Muscle of back (tissue), 3 donors: ENCODE measurements at regions not wholly inside any gene's neighbourhood (a gene's known extent, or its start where the extent isn't known, plus 50 kb on each side); places are given as distances from the start of the nearest gene placed in this dataset.
"Not testable (repeated sequence)": the region's sequence is repeated elsewhere in the genome, so short reads cannot be mapped to it uniquely, and the experiment has no call there.

ENCODE experiments used
- DNase-seq, 3 donors: peaks; one replicate each; pipeline versions ENCODE4 v3.0.0 to v3.0.0-alpha.2; 2013

DNA sequence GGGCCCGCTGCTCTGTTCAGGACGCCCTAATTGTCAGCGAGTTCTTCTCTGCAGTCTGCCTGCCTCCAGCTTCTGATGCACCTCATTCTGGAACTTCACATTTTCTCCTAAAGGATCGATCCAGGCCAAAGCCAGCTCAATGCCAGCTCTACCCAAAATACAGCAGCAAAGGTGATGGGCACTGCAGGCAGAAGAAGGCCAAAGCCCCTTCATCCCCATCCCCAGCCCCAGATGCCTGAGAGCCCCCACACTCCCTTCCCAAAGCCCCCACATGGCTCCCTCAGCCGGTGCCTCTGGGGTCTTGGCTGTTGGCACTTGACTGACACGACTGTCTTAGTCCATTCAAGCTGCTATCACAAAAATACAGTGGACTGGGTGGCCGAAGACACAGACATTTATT is 410.3 kb downstream of the BRD1 start:
- DNase-seq, result no peak

DNA sequence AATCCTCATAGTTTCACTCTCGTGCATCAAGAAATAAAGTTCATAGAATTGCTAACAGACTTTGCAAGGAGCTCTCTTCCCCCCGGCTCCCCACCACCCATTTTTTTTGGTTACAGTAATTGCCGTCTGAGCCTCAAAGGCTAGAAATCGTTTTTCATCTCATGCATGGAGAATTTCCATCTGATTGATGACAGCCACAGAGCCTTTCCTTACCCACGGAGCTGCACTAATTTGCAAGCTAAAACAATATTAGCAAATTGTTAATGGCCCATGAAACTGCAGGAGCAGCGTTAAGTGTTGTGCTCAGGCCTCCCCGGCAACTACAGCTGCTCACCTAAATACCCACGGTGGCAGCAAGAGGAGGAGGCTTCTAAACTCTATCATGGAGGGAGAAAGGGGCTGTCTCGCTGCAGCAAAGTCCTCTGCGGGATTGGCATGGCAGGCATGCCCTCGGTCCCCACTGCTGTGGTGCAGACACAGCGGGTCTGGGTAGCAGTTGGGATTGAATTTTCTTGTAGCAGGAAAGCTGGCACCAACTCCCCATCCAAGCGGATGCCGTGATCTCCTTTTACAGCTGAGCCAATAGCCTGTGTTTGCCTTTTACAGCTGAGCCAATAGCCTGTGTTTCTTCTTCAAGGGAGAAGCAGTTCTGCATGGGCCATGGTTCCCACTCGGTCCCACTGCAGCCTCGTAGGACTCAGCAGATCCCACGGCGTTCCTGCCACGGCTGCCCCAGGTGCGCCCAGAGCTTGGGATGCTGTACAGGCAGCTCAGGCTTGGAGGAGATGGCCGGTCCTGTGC is 412.3 kb downstream of the BRD1 start:
- DNase-seq, result no peak

DNA sequence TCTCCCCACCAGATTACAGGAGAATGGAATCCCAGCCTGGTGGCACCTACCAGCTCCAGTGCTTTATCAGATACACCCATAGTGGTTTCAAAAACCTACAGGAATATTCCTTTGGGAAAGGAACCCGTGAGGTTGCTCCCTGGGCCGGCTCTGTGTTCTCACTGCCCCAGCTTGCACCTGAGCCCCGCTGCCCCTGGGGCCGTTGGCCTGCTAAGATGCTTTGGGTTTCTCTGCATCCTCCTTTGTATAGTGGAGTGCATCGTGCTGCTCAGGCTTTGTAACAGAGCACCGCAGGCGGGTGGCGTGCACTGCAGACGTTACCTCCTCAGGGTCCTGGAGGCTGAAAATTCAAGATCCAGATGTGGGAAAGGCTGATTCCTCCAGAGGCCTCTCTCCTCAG is 414.1 kb downstream of the BRD1 start:
- DNase-seq, result no peak

DNA sequence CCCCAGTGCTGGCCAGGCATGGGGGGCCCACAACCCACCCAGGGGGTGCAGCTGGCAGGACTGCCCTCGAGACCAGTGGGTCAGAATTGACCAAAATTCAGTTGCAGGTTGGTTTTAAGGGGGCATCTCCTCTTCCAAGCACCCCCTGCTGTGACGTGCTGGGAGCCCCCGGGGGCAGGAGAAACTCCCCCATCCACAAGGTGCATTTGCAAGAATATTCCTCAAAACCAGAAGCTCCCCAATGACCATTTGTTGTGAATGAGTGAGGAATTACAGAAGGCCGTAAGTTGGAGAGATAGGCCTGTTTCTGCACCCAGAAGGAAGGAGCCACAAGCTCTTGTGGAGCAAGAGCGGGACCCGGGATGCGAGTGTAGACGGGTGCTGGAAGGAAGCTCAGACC is 414.5 kb downstream of the BRD1 start:
- no peak for DNase-seq

DNA sequence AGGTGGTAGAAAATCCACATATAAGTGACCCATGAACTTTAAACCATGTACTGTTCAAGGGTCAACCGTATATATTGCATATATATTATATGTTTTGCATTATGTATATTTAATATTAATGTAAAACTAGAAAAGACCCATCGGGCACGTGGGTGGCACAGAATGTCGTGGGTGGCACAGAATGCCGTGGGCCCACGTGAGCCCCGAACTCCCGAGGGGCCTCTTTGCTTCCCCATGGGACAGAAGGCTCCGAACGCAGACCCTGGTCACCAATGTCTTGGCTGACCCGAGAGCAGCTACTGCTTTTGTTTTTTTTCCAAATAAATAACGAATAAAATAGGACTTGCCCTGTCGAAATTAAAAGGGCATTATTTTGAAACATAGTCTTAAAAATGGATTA is 415.4 kb downstream of the BRD1 start:
- no peak for DNase-seq

DNA sequence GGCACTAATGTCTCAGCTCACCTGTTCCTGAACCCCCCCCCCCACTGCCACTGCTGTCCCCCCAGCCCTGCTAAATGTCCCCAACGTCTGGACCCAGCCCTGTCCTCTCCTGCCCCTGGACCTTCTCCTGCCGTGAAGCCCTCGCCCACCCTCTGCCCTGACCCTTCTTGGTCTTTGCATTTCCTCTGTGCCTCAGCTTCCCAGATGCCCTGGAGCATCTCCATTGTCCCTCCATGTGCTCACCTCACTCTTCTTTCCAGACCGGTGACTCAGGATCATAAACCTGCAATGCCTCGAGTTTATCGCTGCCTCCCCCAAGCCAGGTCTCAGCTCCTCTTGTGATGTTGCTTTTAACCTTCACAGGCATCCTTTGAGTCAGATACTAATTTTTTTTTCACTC is 416.4 kb downstream of the BRD1 start:
- no peak for DNase-seq

DNA sequence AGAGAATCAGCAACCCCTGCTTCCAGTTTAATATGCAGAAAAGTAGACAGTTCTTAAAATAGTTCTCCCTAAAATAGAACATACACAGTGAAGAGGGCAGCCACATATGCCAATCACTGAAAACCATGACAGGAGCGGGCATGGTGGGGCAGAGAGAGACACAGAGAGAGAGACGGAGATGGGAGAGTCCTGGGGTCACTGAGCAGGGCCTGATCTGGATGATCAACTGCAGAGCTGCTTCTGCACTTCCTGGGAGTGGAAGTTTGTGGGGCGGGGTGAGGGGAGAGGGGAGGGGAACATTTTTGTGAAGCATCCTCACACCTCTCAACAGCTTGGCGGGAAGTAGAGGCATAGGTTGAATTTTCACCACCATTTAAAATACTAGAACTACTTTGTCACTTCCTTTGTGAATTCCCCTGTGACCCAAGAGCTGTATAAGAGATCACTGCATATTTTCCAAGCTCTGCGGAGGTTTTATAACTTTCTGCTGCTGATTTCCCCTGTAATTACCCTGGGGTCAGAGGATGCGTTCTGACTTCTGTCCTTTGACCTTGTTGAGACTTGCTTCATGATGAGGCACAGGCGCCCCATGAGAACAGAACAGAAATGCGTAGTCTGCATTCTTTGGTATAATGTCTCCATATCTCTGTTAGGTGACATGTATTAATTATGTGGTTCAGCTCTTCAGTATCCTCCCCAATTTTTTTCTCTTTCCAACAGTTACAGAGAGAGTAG is 419.4 kb downstream of the BRD1 start:
- no peak for DNase-seq

DNA sequence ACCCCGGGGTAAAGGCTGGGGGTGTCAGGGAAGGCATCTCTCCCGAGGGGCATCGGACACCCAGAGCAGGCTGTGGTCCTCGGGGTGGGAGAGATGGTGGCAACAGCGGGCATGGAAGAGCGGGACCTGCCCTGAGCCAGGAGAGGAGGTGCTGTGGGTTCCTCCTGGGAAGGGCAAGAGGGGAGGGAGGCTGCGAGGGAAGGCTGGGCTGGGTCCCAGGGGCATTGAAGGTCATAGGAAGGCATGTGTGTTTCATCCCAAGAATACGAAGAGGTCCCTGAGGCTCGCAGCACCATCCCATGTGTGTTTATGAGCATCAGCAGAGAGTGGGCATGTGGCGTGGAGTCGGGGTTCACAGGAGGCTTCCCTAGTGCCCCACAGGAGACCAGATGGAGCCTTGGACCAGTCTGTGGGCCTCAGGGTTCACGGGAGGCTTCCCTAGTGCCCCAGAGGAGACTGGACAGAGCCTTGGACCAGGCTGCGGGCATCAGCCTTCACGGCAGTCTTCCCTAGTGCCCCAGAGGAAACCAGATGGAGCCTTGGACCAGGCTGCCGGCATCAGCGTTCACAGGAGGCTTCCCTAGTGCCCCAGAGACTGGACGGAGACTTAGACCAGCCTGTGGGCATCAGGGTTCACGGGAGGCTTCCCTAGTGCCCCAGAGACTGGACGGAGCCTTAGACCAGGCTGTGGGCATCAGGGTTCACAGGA is 420.6 kb downstream of the BRD1 start:
- no peak for DNase-seq

DNA sequence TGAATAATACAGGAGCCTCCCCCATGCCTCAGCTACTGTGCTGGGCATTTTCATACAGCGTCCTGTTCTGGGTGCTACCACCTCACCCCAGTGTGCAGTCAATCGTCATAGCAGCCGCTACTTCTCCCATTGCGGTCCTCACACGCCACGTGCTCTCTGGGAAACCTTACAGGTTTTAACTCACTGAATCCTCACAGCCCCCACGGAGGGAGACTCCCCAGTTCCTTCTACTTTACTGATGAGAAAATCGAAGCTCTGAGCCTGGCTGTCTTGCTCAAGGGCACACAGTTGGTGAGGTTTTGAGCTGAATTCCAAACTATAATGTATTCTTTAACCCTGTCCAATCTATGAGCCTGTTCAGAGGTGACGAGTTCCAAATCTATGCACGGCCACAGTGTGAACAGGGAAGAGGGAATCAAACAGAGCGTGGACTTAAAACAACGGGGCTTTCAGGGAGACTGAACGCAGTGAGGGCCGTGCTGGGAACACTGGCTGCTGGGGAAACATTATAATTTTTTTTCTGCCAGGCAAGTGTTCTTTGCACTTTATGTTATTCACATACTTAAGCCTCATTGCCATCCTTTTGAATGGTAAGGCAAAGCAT is 421.5 kb downstream of the BRD1 start:
- no peak for DNase-seq

DNA sequence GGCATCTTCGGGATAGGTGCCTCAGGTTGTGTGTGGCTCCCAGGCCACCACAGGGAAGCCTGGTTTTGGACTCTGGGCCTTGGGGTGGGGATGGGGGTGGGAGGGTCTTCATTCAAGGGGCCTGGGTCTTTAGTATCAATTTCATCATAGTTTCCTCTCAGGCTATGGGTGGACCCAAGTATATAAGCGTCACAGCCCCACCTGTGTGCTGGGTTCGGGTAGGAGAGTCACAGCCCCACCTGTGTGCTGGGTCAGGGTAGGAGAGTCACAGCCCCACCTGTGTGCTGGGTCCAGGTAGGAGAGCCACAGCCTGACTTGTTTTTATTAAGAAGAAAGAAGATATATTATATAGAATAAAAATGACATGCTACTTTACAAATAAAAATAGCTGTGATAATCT is 422.1 kb downstream of the BRD1 start:
- no peak for DNase-seq

DNA sequence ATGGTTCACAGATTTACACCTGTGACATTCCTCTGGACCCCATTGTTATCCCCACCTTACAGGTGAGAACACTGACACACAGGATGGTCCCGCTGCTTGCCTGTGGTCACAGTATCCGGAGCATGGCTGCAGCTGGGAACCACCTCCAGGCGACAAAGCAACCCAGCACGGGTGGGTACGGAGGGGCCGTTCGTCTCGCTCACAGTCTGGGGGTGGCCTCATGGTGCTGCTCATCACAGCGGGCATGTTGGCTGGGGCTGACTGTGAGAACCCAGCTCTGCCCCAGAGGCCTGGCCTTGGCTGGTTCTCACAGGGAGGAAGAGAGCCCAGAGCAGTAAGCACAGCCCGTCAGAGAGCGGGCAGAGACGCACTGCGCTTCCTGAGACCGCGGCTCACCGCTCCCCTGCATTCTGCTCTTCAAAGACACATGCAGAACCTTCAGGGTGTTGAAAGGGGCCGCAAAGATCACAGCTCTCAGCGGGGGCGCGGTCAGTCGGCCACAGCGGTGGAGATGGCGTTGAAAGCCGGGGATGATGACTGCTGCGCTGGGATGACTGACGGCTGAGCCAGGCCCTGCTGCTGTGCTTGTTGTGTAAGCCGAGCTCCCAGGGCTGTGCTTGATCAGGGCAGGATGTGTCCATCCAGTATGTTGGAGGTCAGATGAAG is 423.0 kb downstream of the BRD1 start:
- DNase-seq, result no peak

DNA sequence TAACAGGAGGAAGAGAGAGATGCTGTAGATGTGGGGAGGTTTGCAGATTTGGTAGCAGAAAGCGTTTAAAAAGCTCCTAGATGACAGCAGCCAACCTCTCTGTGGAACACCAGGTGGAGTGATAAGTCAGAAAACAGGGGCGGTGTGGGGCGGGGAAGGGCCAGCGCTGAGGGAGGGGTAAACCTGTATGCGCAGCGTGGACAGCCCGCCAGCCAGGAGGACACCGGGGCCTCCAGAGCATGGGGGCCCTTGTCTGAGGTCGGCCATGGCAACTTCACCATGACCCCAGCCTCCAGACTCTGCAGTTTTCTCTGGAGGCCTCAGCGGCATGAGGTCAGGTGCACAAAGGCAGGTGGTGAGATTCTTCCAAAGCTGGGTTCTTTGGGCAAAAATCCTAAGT is 423.7 kb downstream of the BRD1 start:
- DNase-seq, result no peak

DNA sequence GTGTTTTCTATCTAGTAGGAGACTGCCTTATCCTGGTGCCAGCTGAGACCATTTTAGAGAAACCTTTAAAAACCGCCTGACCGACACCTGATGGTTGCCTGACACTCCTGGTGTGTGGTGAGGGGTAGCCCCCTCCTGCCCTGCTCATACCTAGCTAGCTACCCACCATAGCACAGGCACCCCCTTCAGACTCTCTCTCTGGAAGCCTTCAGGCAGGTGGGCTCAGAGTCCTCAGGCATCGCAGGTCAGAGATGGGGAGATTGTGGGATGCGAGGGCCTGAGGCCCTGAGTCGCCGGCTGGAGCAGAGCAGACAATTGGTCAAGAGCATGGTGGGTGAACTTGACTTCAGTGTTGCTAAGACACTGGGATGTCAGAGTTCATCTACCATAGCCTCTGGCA is 424.6 kb downstream of the BRD1 start:
- DNase-seq, result no peak

DNA sequence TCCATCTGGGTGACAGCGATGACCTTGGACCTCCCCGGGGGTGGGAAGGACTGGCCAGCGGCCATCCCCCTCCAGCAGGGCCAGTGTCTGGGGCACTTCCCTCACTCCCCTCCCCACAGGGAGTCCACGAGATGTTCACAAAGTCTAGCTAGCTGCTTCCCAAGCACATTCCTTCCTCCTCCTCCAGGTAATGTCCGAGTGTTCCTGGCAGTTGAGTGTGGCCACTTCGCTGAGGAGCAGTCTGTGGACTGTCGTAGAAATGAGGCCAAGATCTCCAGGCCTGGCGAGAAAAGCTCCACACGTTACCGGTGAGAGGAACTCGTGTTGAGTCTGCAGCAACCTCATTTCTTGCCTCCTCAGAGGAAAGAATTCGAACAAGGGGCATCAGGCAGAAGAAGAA is 425.5 kb downstream of the BRD1 start:
- DNase-seq, result no peak

DNA sequence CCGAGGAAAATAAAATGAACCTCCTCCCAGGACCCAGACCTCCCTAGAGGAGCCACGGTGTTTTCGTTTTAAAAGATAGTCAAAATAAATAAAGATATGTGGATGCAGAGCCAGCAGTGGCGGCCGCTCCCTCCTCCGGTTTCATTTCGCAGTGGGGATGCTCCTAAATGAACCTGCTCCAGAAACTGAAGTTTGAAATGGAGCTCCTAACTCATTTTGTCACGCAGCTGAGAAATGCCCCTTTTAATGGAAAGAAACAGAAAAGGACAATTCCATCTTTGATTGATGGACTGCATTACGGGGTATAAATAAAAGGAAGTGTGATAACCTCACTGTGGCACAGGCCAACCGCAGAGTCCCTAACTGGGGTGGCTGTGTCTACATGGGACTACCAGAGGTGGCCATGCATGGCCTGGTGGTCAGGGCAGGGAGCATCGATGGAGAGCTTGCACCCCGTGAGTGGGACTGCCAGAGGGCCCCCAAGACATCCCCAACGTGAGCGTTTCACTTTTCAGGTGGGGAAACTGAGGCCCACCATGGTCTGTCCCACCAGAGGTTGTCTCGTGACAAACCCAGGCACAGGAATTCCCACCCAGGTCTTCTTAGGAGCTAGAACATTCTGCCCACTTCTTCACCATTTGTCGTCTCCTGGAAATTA is 426.6 kb downstream of the BRD1 start:
- DNase-seq, result no peak

DNA sequence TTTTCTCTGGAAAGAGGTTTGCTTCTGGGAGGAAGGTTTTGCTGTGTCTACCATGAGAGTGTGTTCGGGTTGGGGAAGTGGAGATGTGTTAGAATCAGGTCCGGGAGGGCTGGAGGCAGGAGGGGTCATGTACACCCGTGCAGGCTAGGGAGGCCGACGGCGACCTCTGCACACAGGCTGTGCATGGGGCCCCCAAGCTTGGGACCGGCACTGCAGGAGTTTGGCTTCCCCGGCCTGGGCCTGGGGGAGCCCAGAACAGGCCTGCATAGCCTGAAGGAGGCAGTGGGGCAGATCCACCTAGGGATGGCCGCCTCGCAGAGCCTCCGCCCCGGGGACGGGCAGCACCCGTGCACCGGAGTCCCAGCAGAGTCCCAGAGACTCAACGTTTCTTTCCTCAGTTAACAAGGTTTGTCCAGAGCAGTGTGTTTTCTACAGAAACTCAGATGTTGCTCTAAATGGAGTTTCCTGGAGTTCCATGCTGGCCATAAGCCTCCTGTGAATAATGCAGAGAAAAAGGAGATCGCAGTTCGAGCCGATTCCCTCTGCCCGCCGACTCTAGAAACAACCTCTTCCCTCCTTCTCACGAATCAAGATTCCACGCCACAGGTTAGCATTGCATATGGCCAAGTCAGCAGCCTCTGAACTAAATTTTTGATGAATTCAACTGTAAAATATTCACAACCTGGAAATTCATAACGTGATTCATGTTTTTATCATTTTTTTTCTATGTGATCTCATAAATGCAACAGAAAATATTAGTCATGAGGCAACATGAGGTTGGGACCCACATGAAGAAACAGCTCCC is 427.3 kb downstream of the BRD1 start:
- no peak for DNase-seq

DNA sequence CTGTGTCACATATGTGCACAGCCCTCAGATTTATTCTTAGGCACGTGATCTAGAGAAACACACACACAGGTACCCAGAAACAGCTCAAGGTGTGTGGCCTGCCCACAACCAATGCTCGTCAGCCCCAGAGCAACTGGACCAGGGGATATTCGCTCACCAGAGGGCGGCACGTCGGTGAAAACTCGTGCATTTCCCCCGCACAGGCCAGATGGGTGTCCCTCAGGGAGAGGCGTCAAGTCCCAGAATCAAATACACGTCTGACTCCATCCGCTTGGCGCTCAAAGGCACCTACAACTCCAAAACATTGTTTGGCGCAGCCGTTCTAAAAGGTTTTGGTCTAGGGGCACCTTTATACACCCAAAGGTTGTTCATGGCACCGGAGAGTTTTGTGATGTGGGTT is 429.0 kb downstream of the BRD1 start:
- no peak for DNase-seq

DNA sequence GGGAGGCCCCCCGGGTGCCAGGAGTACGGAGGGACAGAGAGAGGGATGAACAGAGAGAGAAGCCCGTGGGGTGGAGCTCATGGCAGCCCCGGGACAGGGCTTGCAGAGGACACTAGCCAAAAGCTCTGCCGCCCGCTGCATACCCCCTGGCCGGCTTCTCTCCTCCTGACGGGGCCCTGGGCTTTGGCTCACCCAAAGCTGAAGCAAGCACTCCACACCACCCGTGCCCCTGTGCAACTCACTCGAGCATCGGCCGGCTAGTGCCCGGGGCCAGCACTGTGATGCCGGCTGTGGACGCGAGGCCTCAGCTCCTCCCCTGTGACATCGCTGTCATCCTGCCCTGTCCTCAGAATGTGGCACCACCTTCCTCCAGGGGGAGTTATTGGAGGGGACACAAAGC is 429.6 kb downstream of the BRD1 start:
- DNase-seq, result no peak

DNA sequence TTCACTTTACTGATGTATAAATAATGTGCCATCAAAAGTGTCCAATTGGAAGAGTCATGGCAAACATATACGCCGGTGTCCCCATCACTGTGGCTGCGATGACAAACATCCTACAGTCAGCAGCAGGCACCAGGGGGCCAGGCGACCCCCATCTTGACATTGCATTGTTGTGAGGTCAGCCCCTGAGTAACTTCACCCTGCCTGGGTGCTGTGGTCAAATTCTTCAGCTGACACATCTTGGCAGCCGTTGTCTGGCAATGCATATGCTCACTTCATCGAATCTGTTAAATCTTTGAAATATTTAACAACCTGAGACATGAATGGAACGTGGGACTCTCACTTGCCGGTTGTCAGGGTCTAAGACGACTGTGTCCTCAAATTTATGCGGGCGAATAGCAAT is 430.9 kb downstream of the BRD1 start:
- DNase-seq, result no peak

DNA sequence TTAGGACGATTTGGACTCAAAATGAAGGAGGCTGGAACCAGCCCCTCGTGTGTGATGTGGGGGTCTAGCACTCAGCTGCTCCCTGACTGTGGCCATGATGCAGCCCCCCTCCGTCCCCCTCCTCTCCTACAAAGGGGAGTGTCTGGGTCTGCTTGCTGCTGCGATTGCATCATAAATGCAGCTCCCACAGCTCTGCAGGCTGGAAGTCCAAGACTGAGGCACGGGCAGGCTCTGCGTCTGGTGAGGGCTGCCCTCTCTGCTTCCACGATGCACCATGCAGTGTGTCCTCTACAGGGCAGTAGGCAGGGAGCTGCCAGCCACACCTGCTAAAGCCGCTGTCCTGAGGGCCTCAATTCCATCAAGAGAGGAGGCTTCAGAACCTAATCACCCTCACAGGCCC is 432.1 kb downstream of the BRD1 start:
- DNase-seq, result no peak

DNA sequence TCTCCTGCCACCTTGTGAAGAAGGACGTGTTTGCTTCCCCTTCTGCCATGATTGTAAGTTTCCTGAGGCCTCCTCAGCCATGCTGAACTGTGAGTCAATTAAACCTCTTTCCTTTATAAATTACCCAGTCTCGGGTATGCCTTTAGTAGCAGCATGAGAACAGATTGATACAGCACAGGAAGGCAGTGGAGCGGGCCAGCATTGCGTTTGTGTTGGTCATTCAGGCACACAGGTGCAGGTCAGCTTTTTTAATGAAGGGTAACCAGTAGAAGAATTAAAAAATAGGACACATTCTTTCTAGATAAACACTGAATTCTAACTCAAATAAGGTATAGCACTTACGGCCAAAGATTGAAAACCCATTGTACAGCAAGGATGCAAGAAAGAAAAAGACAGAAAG is 432.6 kb downstream of the BRD1 start:
- DNase-seq, result not testable (repeated sequence)
